ENCODE measurements at regions not wholly inside any gene's neighbourhood (a gene's known extent, or its start where the extent isn't known, plus 50 kb on each side); places are given as distances from the start of the nearest gene placed in this dataset.
A peak's percentile ranks its signal among the peaks of the same experiment; 100 is the strongest.
"Not testable (repeated sequence)": the region's sequence is repeated elsewhere in the genome, so short reads cannot be mapped to it uniquely, and the experiment has no call there.

GRCh38 chr6:4670290-4670689 lies 105.9 kb upstream of the CDYL start:
- Mint-ChIP-seq H3K4me3 (no peak overlapping the region), H3K27me3 (peaks cover 15 to 16% of the 10 kb centered on the region in 2 donors), H3K27ac (no peak overlapping the region), H3K36me3 (no peaks in the 10 kb centered on the region), H3K4me1 (peaks cover 0 to 3% of the 10 kb centered on the region in 2 donors), H3K9me3 (no peaks in the 10 kb centered on the region)
- DNase-seq (no peak), ATAC-seq (replicated peaks) (no peak)

GRCh38 chr6:4668271-4669179 lies 107.7 kb upstream of the CDYL start:
- no peak overlapping the region for H3K4me3 Mint-ChIP-seq
- peaks cover 14% of the 10 kb centered on the region in 2 donors for H3K27me3 Mint-ChIP-seq
- ATAC-seq (replicated peaks), result peak in 1 of 2 donors; percentile 31
- H3K4me1 Mint-ChIP-seq, result peaks cover 0 to 3% of the 10 kb centered on the region in 2 donors
- H3K36me3 Mint-ChIP-seq, result no peaks in the 10 kb centered on the region
- no peak for DNase-seq
- no peaks in the 10 kb centered on the region for H3K9me3 Mint-ChIP-seq
- H3K27ac Mint-ChIP-seq, result no peak overlapping the region

- DNase-seq (no peak), ATAC-seq (replicated peaks) (no peak)
- H3K27ac Mint-ChIP-seq, result no peak overlapping the region
- peaks cover 5 to 14% of the 10 kb centered on the region in 2 donors for H3K27me3 Mint-ChIP-seq
- H3K4me1 Mint-ChIP-seq, result no peaks in the 10 kb centered on the region
- no peaks in the 10 kb centered on the region for H3K36me3 Mint-ChIP-seq
- H3K4me3 Mint-ChIP-seq, result no peak overlapping the region
- no peaks in the 10 kb centered on the region for H3K9me3 Mint-ChIP-seq
These were observed 108.6 kb upstream of the CDYL start for GRCh38 chr6:4667591-4667990.

DNA sequence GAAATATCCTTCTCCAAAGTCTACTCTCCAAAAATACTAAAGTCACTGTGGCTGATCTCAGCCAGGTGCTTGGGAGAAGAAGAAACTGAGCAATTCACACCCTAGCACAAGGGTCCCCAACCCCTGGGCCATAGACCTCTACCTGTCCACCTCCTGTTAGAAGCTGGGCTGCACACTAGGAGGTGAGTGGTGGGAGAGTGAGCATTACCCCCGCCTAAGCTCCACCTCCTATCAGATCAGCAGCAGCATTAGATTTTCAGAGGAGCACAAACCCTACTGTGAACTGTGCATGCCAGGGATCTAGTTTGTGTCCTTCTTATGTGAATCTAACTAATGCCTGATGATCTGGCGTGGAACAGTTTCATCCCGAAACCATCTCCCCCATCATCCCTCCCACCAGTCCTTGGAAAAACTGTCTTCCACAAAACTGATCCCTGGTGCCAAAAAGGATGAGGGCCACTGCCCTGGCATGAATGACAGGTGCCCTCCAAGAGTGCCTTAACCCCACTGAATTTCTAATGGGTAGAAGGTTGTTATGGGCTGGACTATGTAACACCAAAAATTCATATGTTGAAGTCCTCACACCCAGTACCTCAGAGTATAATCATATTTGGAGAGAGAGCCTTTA lies 109.2 kb upstream of the CDYL start:
- DNase-seq (no peak), ATAC-seq (replicated peaks) (no peak)
- Mint-ChIP-seq H3K9me3 (no peaks in the 10 kb centered on the region), H3K4me3 (no peak overlapping the region), H3K36me3 (no peaks in the 10 kb centered on the region), H3K4me1 (no peaks in the 10 kb centered on the region), H3K27me3 (peaks cover 5 to 11% of the 10 kb centered on the region in 2 donors), H3K27ac (peak overlapping the region; percentile 11)

DNA sequence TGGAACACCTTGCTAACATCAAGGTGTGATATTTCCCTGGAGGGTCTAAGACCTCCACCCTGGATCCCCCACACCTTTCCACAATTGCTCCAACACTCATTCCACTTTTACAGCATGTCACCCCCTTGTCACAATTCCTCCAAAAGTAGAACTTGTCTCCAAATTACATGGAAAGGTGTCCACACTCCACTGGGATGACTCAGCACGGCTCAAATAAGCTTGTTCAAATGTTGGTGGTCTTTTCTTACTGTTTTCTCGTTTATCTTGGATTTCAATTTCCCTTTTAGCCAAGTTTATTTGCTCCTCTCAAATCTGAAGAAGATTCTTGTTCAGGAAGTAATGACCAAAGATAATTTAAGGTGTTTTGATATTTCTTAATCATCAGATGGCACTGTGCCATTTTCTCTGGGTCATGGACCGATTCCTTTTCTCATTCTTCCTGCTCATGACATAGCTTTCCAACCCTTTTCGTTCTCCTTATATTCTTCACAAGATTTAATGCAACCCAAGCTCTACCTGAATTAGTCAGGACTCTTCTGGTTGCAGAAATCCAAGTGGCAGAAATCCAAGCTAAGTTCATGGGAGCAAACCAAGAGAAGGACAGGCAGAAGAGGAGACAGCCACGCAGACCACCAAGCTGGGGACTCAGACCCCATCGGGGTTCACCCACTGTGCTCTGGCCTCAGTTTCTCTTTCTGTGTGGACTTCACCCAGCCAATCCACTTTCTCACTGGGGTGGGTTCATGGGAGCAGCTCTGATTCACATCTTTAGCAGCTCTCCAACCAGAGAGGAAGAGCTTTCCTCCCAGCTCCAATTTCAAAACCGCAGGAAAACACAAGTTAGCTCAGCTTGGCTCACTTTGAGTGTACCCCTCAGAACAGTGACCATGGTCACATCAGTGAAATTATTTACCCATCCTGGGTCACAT lies 110.5 kb upstream of the CDYL start:
- H3K27ac Mint-ChIP-seq, result no peak overlapping the region
- H3K4me1 Mint-ChIP-seq, result no peaks in the 10 kb centered on the region
- no peak overlapping the region for H3K4me3 Mint-ChIP-seq
- no peaks in the 10 kb centered on the region for H3K36me3 Mint-ChIP-seq
- H3K9me3 Mint-ChIP-seq, result no peaks in the 10 kb centered on the region
- DNase-seq, result no peak
- peaks cover 5 to 8% of the 10 kb centered on the region in 2 donors for H3K27me3 Mint-ChIP-seq
- no peak for ATAC-seq (replicated peaks)

DNA sequence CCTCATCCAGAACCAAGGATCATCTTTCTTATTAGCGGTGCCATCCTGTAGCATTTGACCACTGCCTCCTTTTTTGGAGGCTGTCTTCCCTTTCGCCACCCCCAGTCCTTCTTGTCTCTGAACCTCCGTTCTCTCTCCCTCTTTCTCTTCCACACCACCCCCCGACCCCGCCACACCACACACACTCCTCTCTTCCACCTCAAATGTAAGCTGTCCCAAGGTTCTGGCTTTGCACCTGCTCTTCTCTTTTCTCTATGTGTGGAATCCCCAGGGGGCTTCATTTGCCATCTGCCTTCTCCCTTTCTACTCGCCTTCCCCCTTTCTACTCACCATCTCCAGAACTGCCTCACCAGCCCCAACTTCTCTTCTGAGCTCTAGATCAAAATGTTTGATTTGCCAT lies 111.3 kb upstream of the CDYL start:
- Mint-ChIP-seq H3K9me3 (no peaks in the 10 kb centered on the region), H3K4me1 (no peaks in the 10 kb centered on the region)

GRCh38 chr6:4664117-4664626 lies 112.0 kb upstream of the CDYL start:
- H3K27me3 Mint-ChIP-seq, result peaks cover 4 to 5% of the 10 kb centered on the region in 2 donors
- H3K36me3 Mint-ChIP-seq, result no peaks in the 10 kb centered on the region
- no peak for DNase-seq
- ATAC-seq (replicated peaks), result no peak
- no peaks in the 10 kb centered on the region for H3K4me1 Mint-ChIP-seq
- H3K9me3 Mint-ChIP-seq, result no peaks in the 10 kb centered on the region
- H3K27ac Mint-ChIP-seq, result no peak overlapping the region
- H3K4me3 Mint-ChIP-seq, result no peak overlapping the region

More for the DNA sequence above, 111.3 kb upstream of the CDYL start:
- DNase-seq (no peak), ATAC-seq (replicated peaks) (no peak)
- no peak overlapping the region for H3K27ac Mint-ChIP-seq
- no peaks in the 10 kb centered on the region for H3K36me3 Mint-ChIP-seq
- H3K27me3 Mint-ChIP-seq, result peaks cover 4 to 5% of the 10 kb centered on the region in 2 donors
- no peak overlapping the region for H3K4me3 Mint-ChIP-seq

DNA sequence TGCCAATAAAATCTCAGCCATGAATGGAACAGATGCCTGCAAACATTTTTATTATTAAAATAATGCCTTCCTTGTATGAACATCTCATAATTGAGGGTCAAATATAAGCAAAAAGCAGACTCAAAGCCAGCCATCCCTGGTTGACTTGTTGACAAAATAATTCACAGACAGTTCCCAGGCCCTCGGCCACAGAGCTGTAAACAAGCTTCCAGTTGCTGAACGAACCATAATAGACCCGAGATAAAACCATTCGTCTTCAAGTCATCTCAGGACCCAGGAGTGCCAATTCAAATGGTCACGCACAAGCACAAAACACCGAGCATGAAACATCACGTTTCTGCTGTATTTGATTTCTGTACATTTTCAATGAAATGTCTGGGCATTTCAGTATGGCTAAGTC lies 113.3 kb upstream of the CDYL start:
- Mint-ChIP-seq H3K4me3 (no peak overlapping the region), H3K4me1 (no peaks in the 10 kb centered on the region), H3K27ac (no peak overlapping the region), H3K9me3 (no peaks in the 10 kb centered on the region), H3K36me3 (no peaks in the 10 kb centered on the region), H3K27me3 (peaks cover 5 to 11% of the 10 kb centered on the region in 2 donors)
- ATAC-seq (replicated peaks), result no peak
- no peak for DNase-seq

DNA sequence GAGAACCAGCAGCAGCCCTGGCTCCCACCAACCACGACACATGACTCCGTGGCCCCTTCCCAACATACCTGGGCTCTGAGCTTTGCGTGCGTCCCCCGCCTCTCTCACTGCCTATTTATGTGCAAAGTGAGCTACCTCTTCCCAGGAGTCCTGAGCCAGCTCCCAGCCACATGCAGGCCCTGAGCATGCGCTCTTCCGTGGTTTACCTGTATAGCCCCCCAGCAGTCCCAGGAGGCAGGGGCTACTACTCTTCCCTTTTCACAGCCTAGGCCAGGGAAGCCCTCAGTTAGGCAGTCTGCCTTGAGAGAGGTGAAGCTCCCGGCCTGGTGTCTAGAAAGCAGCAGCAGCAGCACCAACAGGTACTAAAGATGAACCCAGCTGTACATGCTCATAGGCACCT lies 114.8 kb upstream of the CDYL start:
- no peak overlapping the region for H3K27ac Mint-ChIP-seq
- DNase-seq, result no peak
- H3K9me3 Mint-ChIP-seq, result no peaks in the 10 kb centered on the region
- H3K4me3 Mint-ChIP-seq, result no peak overlapping the region
- no peak for ATAC-seq (replicated peaks)
- H3K4me1 Mint-ChIP-seq, result no peaks in the 10 kb centered on the region
- no peaks in the 10 kb centered on the region for H3K36me3 Mint-ChIP-seq
- peaks cover 5 to 11% of the 10 kb centered on the region in 2 donors for H3K27me3 Mint-ChIP-seq

- no peak for ATAC-seq (replicated peaks)
- no peak for DNase-seq
- Mint-ChIP-seq H3K9me3 (no peaks in the 10 kb centered on the region), H3K4me3 (no peak overlapping the region), H3K4me1 (no peaks in the 10 kb centered on the region), H3K27me3 (peaks cover 5 to 11% of the 10 kb centered on the region in 2 donors), H3K36me3 (no peaks in the 10 kb centered on the region), H3K27ac (no peak overlapping the region)
These were observed 115.6 kb upstream of the CDYL start for GRCh38 chr6:4660377-4661321.

- not testable (repeated sequence) for H3K36me3 Mint-ChIP-seq; H3K4me3 Mint-ChIP-seq; H3K4me1 Mint-ChIP-seq; H3K27me3 Mint-ChIP-seq; ATAC-seq (replicated peaks); DNase-seq; H3K9me3 Mint-ChIP-seq; H3K27ac Mint-ChIP-seq
These were observed 116.5 kb upstream of the CDYL start for GRCh38 chr6:4659719-4660118.

GRCh38 chr6:4658486-4658885 lies 117.7 kb upstream of the CDYL start:
- H3K36me3 Mint-ChIP-seq, result no peaks in the 10 kb centered on the region
- peaks cover 0 to 6% of the 10 kb centered on the region in 2 donors for H3K27me3 Mint-ChIP-seq
- DNase-seq, result no peak
- H3K4me1 Mint-ChIP-seq, result no peaks in the 10 kb centered on the region
- no peak overlapping the region for H3K27ac Mint-ChIP-seq
- ATAC-seq (replicated peaks), result no peak
- H3K4me3 Mint-ChIP-seq, result no peak overlapping the region
- no peaks in the 10 kb centered on the region for H3K9me3 Mint-ChIP-seq

GRCh38 chr6:4656106-4656505 lies 120.1 kb upstream of the CDYL start:
- Mint-ChIP-seq H3K4me3 (no peak overlapping the region), H3K9me3 (peaks cover 0 to 3% of the 10 kb centered on the region in 2 donors), H3K4me1 (no peaks in the 10 kb centered on the region), H3K36me3 (no peaks in the 10 kb centered on the region), H3K27me3 (peaks cover 6 to 9% of the 10 kb centered on the region in 2 donors), H3K27ac (no peak overlapping the region)
- DNase-seq (no peak), ATAC-seq (replicated peaks) (no peak)

Measured in stimulated activated naive B cell treated with anti-CD40 and anti-IgM and Interleukin-4, amounts not matched to agents 10 μg/mL and 1 μg/mL and 100 μg/mL, for 72 hours (primary cell).